ENCODE measurements at regions not wholly inside any gene's neighbourhood (a gene's known extent, or its start where the extent isn't known, plus 50 kb on each side); places are given as distances from the start of the nearest gene placed in this dataset.

DNA sequence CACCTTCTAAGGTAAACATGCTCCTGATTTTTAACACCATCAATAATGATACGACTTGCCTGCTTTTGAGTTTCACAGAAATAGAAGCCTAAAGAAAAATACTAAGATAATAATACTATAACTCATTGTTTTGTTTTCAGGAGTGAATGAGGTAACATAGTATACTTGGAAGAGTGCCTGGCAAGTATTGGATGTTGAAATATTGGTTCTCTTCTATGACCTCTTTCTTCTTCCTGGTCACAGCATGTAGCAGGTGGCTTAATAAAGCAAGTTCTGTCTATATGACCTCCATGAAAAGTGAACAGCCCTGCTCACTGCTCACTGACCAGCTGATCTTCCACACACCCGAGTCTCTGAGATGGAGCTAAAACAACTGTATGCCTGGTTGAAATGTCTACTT lies 312.3 kb upstream of the ONECUT1 start:
- TF ChIP-seq ZFX (IDR thresholded peaks at IDR 0.05), result no peak
- TF ChIP-seq, protein P1, sequence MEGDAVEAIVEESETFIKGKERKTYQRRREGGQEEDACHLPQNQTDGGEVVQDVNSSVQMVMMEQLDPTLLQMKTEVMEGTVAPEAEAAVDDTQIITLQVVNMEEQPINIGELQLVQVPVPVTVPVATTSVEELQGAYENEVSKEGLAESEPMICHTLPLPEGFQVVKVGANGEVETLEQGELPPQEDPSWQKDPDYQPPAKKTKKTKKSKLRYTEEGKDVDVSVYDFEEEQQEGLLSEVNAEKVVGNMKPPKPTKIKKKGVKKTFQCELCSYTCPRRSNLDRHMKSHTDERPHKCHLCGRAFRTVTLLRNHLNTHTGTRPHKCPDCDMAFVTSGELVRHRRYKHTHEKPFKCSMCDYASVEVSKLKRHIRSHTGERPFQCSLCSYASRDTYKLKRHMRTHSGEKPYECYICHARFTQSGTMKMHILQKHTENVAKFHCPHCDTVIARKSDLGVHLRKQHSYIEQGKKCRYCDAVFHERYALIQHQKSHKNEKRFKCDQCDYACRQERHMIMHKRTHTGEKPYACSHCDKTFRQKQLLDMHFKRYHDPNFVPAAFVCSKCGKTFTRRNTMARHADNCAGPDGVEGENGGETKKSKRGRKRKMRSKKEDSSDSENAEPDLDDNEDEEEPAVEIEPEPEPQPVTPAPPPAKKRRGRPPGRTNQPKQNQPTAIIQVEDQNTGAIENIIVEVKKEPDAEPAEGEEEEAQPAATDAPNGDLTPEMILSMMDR (conservative IDR thresholded peaks at IDR 0.05), result no peak

All from C4-2B (cell line).